ENCODE measurements at regions not wholly inside any gene's neighbourhood (a gene's known extent, or its start where the extent isn't known, plus 50 kb on each side); places are given as distances from the start of the nearest gene placed in this dataset.
A peak's percentile ranks its signal among the peaks of the same experiment; 100 is the strongest.

- Histone ChIP-seq H3K4me1 (ENCODE audit: control insufficient read depth, insufficient read depth, low read length) (no peaks in the 10 kb centered on the region), H3K36me3 (ENCODE audit: control insufficient read depth, insufficient read depth, low read length) (no peaks in the 10 kb centered on the region), H3K9me3 (ENCODE audit: control insufficient read depth, insufficient read depth, low read depth, low read length) (peaks cover 4% of the 10 kb centered on the region; the same call in 1 of the 2 replicates), H3K27ac (ENCODE audit: low read length) (peak overlapping the region; percentile 46; the same call in 1 of the 2 replicates), H3K4me3 (ENCODE audit: low read depth in 2 of 2, low read length in 2 of 2) (no peak overlapping the region), H3K27me3 (ENCODE audit: control insufficient read depth, insufficient read depth, low read length) (no peaks in the 10 kb centered on the region)
- CTCF ChIA-PET, result no interaction called here
- intact Hi-C loops (cut with micrococcal nuclease; ENCODE audit: unreplicated experiment) (no loop called here), in situ Hi-C loops (cut with HindIII; ENCODE audit: low pct_unique_long_range_greater_than_20kb, low sequenced_read_pairs) (no loop called here)
- no TSS peak for BruUV-seq (replicated peaks)
- POLR2A ChIA-PET, result interaction anchor here (0.5 kb wide), 1 partner anchor 357 kb away, joined by 5 read pairs; no protein-coding TSS in a partner anchor
- no peak for ATAC-seq
- DNase-seq (ENCODE audit: low read depth, low spot score), result no peak
- TF ChIP-seq REST (IDR thresholded peaks at IDR 0.05; ENCODE audit: insufficient read depth in 1 of 2, low read depth in 2 of 2, low read length in 1 of 2) (no peak), SIN3A (IDR thresholded peaks at IDR 0.05; ENCODE audit: borderline replicate concordance, insufficient read depth, low read depth, low read length) (no peak), POLR2AphosphoS5 (IDR thresholded peaks at IDR 0.05; ENCODE audit: low read depth, low read length) (no peak), TCF7L2 (IDR thresholded peaks at IDR 0.05; ENCODE audit: low read depth, low read length) (no peak), CTCF (IDR thresholded peaks at IDR 0.05) (no peak)
Measured at GRCh38 chr10:4526311-4526731, 299.7 kb upstream of the AKR1E2 start.

- in situ Hi-C loops (cut with HindIII; ENCODE audit: low pct_unique_long_range_greater_than_20kb, low sequenced_read_pairs) (no loop called here), intact Hi-C loops (cut with micrococcal nuclease; ENCODE audit: unreplicated experiment) (no loop called here)
- Histone ChIP-seq H3K27me3 (ENCODE audit: control insufficient read depth, insufficient read depth, low read length) (no peaks in the 10 kb centered on the region), H3K9me3 (ENCODE audit: control insufficient read depth, insufficient read depth, low read depth, low read length) (peaks cover 4% of the 10 kb centered on the region; the same call in 1 of the 2 replicates), H3K27ac (ENCODE audit: low read length) (no peak overlapping the region), H3K4me3 (ENCODE audit: low read depth in 2 of 2, low read length in 2 of 2) (no peak overlapping the region), H3K4me1 (ENCODE audit: control insufficient read depth, insufficient read depth, low read length) (no peaks in the 10 kb centered on the region), H3K36me3 (ENCODE audit: control insufficient read depth, insufficient read depth, low read length) (no peaks in the 10 kb centered on the region)
- TF ChIP-seq POLR2AphosphoS5 (IDR thresholded peaks at IDR 0.05; ENCODE audit: low read depth, low read length), result no peak
- TF ChIP-seq TCF7L2 (IDR thresholded peaks at IDR 0.05; ENCODE audit: low read depth, low read length), result no peak
- no peak for TF ChIP-seq CTCF (IDR thresholded peaks at IDR 0.05)
- no peak for TF ChIP-seq SIN3A (IDR thresholded peaks at IDR 0.05; ENCODE audit: borderline replicate concordance, insufficient read depth, low read depth, low read length)
- TF ChIP-seq REST (IDR thresholded peaks at IDR 0.05; ENCODE audit: insufficient read depth in 1 of 2, low read depth in 2 of 2, low read length in 1 of 2), result no peak
- no peak for DNase-seq (ENCODE audit: low read depth, low spot score)
- no TSS peak for BruUV-seq (replicated peaks)
- no peak for ATAC-seq
- POLR2A ChIA-PET, result no interaction called here
- CTCF ChIA-PET, result no interaction called here
Measured at GRCh38 chr10:4525103-4525502, 300.9 kb upstream of the AKR1E2 start.

Measured in Panc1 (cell line).